HG03520 (cell line): ENCODE measurements at regions not wholly inside any gene's neighbourhood (a gene's known extent, or its start where the extent isn't known, plus 50 kb on each side); places are given as distances from the start of the nearest gene placed in this dataset.
"Not testable (repeated sequence)": the region's sequence is repeated elsewhere in the genome, so short reads cannot be mapped to it uniquely, and the experiment has no call there.

Source experiments
- ATAC-seq: cut with Tn5 transposase; IDR thresholded peaks from one replicate; pipeline ENCODE4 v1.9.1; 2021; ENCODE audit warnings: mild to moderate bottlenecking, moderate library complexity; ENCODE audit not compliant: unreplicated experiment

DNA sequence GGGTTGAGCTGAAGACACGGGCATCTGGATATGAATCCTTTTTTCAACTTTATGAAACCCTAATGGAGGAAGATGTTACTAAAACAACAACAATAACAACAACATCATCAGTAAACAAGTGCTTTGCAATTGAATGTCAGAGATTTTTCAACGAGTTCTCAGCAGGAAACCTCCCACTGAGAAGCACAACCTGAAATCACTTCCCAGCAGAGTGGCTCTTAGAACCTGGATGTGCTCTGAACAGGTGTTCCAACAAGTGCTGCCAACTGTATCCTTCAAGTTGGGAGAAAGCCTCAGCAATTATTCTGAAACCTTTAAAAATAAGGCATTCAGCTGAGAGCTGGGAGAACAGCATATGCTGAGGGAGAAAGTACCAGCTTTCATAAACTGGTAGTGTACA, 1622.7 kb upstream of the CELF4 start:
- ATAC-seq: no peak

DNA sequence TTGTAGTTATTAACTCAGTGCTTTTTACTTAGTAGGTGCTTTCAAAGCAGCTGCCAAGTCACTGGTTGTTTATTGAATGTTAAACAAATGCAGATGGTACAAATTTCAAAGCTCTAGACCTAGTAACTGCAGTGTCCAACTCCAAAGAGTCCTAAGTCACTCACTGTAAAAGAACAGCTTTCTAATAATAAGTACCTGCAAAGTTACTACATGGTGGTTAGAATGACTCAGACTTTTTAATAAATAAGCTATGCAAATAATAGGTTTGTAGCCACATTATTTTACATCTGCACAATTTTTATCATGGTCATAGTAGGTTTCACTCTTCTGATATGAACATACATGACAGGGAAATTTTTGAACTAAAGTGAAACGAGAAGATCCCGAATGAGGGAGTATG, 1620.4 kb upstream of the CELF4 start:
- no peak for ATAC-seq

DNA sequence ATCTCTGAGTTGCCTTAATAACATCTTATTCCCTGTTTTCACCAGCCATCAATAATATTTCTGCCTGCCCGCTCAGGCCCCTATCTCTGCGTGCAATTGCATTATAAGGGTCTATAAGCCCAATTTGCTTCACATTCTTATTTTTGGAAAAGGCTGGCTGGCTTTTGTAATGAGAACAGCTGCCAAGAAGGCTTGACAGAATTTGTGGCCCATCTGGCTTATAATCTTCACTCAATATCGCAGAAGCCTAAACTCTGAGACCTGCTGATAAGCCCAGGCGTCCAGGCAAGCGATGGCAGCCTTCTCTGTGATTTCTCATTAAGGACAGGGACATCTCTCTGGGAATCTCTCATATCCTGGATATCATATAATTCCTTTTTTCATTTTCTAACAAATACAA, 1618.6 kb upstream of the CELF4 start:
- no peak for ATAC-seq

DNA sequence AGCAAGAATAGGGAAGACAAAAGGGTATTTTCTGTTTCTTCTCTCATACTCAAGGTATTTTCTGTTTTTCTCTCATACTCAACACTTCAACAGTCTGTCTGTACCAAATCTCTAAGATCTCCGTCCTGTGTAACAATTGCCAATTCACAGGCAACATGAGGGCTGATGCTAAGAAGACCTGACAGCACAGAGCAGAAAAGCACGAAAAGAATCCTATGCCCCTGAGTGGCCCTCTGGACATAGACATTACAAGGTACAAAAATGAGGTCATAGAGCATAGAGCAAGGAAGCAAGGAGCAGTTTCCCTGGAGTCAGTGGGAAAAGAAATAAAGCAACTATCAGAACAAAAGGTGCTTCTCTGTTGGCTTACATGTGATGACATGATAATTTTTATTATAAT, 1612.6 kb upstream of the CELF4 start:
- no peak for ATAC-seq

DNA sequence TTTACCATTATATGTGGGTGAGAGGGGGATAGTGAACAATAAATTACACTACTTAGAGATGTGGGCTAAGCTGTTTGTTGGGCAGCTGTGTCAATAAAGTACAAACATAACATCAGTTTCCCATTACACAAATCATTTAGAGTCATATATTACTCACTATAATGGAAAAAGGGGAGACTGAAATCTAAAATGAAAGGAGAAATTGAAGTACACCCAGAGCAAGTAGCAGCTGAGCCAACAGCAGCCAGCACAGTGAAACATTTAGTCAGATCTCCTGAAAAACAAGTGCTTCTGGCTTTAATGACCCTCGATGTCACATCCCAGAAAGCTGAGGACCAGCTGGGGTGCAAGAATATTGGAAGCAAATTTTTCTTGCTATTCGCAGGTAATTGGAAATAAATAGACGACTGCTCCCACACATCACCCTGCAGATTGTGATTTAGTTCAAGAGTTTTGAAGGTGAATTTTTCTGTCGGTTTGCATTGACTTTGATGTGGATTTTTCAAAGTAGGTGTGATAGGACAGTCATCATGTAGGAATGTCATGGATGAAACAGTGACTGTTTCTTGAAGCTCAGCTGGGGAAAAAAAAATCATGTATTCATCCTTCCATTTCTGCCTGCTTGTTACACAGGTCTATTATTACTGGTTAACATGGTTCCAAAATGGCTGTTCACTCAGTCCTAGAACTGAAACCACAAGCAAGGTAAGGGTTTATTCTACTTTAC, 1607.3 kb upstream of the CELF4 start:
- no peak for ATAC-seq

DNA sequence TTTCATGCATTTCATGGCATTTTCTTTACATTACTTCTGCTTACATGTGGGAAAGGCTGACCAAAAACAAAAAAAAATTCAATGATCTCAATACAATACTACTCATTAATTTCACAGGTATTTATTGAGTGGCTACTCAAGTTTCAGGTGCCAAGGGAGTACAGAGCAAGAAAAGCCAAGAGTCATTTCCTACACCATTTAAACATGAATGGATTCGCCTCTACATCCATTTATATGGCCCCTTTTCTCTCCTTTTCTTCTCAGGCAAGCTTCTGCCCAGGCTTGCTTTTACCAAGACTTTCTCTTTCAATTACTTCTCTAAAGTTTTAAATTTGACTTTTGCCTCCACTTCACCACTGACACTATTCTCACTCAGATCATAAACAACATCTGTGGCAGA, 1603.1 kb upstream of the CELF4 start:
- ATAC-seq: no peak

DNA sequence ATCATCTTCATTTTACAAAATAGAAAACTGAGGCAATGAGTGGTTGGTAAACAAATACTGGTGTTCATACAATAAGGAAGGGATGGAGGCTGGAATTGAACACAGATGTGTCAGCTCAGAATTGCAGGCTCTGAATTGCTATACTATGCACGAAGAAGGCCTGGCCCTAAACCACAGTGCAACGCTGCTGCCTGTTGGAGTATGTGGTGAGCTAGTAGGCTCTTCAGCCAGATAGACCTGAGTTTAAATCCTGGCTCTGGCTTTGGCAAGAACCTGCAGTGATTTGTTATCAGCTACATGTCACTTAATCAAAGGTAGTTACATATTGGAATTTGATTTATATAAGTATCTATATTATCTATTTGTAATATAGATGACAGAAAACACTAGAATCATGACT, 1602.4 kb upstream of the CELF4 start:
- ATAC-seq: no peak

DNA sequence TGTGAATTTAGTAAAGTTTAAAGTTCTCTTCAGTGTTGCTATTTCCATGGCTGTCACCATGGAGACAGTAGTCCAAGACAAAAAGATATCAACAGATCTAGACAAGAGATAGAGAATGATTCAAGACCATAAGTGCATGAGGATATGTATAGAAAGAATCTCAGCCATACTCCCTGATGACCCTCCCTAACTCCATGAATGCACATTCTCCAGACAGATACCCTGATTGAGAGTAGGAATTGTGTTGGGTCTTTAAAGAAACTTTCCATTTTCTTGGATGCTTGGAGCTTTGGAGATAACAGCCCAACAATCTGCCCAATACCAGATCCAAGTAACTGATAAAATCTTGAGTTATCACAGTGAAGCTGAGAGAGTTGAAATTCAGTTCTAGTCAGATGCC, 1601.2 kb upstream of the CELF4 start:
- ATAC-seq: no peak

DNA sequence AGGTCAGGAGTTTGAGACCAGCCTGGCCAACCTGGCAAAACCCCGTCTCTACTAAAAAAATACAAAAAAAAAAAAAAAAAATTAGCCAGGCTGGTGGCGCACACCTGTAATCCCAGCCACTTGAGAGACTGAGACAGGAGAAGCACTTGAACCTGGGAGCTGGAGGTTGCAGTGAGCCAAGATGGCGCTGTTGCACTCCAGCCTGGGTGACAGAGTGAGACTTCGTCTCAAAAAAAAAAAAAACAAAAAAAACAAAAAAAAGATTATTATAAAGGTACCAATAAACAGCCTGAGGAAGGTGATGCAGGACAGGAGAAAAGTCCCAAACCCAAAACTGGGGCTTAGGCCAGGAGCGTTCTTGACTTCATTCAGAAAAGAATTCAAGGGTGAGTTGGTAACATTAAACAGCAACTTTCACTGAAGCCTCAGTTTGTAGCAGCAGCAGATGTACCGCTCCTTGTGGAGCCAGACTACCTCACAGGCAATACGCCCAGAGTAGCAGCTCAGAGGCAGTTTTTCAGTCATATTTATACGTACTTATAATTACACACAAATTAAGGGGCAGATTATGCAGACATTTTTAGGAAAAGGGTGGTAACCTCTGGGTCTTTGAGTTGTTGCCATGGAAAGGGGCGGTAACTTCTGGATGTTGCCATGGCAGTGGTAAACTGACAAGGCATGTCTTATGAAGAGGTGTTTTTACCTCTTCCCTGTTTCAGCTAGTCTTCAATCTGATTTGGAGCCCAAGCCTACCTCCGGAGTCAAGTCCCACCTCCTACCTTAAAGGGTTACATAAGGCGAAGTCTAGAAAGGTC, 1596.6 kb upstream of the CELF4 start:
- ATAC-seq: no peak

DNA sequence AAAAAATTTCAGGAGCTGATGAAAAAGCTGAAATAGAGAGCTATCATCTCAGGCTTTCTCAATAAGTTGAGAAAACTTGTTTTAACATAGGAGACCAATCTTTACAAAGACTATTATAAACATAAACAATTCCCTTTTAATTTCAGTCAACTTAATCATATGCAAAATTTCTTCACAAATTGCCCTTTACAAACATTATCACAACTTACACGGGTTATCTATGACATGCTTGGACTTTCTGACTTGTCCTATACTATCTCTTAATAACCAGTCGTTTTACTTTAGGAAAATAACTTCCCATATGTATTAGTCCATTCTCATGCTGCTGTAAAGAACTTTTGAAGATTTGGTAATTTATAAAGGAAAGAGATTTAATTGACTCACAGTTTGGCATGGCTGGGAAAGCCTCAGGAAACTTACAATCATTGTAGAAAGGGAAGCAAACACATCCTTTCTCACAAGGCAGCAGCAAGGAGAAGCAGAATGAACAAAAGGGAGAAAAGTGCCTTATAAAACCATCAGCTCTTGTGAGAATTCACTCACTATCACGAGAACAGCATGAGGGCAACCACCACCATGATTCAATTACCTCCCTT, 1583.7 kb upstream of the CELF4 start:
- no peak for ATAC-seq

DNA sequence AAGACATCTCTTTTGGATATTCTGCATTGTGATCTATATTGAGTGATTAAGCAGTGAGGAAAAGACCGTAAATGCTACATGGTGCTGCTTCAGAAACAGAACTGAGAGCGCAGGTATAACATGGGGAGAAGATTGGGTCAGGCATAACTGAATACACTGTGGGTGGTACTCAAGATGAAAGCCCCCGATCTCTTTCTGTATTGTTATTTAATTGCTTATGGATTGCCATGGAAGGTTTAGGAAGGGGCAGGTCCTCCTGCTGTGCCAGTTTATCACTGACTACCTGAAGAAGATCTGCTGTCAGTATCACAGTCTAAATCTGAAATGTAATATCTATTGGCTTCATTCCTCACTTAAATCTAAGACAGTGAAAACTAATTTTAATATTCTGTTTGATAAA, 1568.7 kb upstream of the CELF4 start:
- ATAC-seq: no peak

DNA sequence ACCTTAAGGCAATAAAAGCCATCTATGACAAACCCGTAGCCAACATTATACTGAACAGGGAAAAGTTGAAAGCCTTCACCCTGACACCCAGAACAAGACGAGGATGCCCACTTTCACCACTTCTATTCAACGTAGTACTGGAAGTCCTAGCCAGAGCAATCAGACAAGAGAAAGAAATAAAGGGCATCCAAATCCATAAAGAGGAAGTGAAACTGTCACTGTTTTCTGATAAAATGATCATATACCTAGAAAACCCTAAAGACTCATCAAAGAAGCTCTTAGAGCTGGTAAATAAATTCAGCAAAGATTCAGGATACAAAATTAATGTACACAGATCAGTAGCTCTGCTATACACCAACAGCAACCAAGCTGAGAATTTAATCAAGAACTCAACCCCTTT, 1561.9 kb upstream of the CELF4 start:
- not testable (repeated sequence) for ATAC-seq

DNA sequence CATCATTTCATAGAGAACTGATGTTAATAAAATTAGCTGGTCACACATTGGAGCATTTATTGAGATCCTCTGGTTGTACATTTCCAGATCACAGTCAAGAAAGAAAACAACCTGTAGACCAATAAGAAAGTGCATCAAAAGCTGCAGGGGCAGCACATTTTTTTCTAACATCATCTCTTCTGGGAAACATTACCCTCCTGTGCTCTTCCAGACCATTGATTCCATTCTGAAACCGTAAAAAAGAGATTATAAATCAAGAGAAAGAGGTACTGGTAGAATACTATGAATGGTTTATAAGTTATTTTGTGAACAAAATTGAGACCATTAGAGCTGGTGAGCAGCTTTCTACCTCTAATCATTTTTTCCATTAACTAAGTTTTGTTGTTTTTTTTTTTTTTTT, 1548.2 kb upstream of the CELF4 start:
- no peak for ATAC-seq

DNA sequence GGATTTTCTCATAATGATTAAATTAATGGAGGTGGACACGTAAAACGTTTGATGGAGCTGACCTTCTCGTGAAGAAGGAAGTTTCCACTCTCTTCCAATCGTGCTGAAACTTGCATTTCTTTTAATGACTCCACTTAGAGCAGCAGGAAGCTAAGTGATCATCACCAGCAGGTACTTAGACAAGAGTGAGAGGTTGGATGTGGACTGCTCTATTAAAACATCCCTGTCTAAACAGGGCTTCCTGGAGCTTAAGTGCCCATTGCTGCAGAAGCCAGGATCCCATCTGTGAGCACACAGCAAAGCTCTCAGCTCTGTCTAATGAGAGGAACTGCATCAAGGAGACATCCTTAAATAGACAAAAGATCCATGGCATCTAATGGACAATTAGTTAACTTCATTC, 1539.5 kb upstream of the CELF4 start:
- no peak for ATAC-seq

DNA sequence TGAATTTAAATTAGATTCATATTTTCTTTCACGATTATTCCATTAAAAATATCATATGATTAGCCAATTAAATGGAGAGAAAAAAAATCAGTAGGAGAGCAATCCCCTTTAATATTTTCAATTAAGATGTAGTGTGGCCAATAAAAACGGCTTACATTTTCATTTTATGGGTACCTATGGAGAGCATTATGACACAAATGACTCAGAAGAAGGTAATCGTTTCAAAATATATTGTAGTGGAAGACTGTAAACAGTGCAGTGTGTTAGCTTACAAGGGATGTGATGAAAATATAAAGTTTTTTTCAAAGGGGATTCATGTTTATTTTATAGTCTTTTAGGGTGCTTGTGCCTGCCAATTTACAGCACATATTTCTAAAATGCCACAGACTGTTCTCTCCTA, 1507.4 kb upstream of the CELF4 start:
- ATAC-seq: no peak

DNA sequence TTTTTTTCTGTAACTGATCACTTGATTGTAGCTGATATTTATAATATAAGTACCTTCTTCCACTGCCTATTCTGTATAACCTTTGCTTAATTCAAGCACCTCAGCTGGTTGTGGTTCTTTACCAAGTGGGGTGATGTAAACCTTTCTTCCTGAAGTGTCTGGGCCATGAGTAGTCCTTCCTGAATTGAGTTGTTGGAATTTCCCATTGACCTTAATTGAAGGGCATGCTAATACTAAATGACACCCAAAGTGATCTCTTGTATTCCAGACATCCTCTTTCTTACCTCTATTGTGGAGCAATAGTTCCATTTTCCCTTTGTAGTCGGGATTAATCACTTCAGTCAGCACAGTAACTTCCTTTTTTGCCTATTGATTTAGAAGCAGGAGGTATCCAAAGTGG, 1496.8 kb upstream of the CELF4 start:
- ATAC-seq: no peak

DNA sequence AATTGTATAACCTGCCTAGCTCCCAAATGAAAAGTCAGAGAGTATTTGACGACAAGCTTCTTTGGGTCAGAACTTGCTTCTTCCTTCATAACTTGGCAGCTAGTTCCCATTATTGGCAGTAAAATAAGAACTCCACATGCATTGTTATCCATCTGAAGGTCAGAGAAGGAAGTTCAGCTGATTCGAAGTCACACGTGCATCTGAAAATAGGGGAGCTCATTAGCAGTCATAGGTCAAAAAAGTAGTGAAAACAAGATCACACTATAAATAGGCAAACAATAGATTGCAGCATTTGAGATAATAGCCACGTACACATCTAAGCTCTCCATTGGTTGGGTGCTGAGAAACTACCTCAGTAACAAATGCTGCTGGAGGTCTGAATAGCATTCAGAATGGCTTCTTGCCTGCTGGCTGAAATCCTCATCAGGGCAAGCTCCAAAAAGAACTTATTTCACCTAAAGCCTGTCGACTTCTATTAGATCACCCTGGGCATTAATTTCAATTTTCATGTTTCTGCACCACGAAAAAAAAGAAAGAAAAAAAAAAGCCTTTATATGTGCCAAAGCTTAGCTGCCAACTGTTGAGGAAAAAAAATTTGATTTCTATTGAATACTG, 1492.9 kb upstream of the CELF4 start:
- no peak for ATAC-seq

DNA sequence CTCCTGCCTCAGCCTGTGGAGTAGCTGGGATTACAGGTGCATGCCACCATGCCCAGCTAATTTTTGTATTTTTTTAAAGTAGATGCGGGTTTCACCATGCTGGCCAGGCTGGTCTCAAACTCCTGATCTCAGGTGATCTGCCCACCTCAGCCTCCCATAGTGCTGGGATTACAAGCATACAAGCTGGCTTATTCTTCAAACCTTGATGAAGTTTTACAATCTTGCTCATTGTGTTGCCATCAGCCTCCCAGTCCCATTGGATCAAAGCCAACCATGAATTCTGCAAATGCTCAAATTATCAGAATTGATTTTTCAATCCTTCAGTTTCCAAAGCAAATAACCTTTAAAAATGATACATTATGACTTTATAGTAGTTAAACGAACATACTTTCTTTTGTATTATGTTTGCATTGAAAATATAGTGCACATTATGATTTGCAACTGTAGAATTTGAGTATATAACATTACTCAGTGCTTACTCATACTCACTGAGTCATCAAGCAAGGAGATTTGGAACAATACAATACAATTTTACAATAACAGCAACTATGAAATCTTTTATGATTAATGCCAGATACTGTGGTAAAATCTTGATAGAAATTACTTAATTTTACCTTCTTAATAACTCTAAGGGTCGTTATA, 1491.9 kb upstream of the CELF4 start:
- no peak for ATAC-seq

DNA sequence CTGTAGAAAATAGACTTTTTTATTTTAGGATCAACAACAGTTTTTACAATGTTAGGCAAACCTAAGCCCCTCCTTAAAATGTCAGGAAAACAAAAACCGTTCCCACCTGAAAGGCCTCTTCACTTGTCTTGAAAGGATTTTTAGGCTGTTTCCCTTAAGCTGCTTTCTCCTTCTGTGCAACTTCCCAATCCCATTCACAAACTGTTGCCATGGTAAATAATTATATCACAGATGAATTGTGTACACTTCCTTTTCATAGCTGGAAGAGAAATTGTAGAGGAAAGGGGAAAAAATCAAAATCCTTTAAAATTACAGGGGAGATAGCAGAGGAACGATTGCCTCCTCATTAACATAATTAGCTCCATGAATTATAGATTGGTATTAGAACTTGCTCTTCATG, 1488.0 kb upstream of the CELF4 start:
- no peak for ATAC-seq

DNA sequence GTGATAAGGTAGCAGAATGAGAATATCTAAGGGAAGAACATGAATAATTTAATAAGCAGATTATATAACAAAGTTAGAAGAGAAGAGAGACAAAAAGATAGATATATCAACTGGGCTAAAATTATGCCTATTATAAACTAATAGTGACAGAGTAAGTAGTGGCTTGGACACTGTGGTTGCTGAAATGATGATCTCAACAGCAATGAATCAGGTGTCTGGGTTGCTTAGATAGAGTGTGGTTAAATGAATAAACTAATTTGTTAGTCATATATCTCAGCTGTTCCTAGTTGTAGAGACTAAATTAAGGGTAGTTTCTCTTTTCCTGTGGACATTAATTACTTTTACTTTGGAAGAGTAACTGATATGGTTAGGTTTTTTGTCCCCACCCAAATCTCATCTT, 1485.4 kb upstream of the CELF4 start:
- no peak for ATAC-seq

DNA sequence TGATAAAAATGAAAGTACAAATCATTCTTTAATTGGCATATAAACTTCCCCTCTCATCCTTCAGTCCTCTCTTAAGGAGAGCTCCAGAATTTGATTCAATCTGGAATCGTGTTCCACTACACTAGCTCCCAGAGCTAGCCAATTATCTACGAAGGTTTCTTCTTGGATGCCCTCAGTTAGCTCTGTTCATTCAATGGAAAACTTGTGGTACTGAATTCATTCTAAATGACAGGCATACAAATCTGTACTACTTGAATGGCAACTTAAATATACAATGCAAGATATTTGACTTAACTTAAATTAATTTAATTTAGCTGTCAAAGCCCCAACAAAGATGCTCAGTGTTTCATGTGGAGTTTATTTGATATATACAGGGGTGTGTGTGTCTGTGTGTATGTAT, 1474.2 kb upstream of the CELF4 start:
- ATAC-seq: no peak
